BLaER1 treated with 17β-estradiol and CSF1 and Interleukin-3, amounts not matched to agents 10 nM and 100 nM (cell line): ENCODE measurements at regions not wholly inside any gene's neighbourhood (a gene's known extent, or its start where the extent isn't known, plus 50 kb on each side); places are given as distances from the start of the nearest gene placed in this dataset.

Experiments
- H3K27ac ChIP-seq, 11 experiments: shearing (Covaris generic); formaldehyde crosslinking; 2 replicates each; pipeline ENCODE4 v1.8.1; 2022
- H3K27me3 ChIP-seq, 11 experiments: shearing (Covaris generic); formaldehyde crosslinking; 2 replicates each; pipeline ENCODE4 v1.8.1; 2022
- H3K36me3 ChIP-seq, 11 experiments: shearing (Covaris generic); formaldehyde crosslinking; 2 replicates each; pipeline ENCODE4 v1.8.1; 2022
- H3K4me1 ChIP-seq, 10 experiments: shearing (Covaris generic); formaldehyde crosslinking; 2 replicates each; pipeline ENCODE4 v1.8.1; 2022
- H3K4me2 ChIP-seq, 11 experiments: shearing (Covaris generic); formaldehyde crosslinking; 2 replicates each; pipeline ENCODE4 v1.8.1; 2022
- H3K4me3 ChIP-seq, 10 experiments: shearing (Covaris generic); formaldehyde crosslinking; 2 replicates each; pipeline ENCODE4 v1.8.1; 2022
- H3K9ac ChIP-seq, 11 experiments: shearing (Covaris generic); formaldehyde crosslinking; 2 replicates each; pipeline ENCODE4 v1.8.1; 2022
- H3K9me3 ChIP-seq, 11 experiments: shearing (Covaris generic); formaldehyde crosslinking; replicated peaks in 1 of 11; 2 replicates each; pipeline ENCODE4 v1.8.1; 2022
- H4K20me1 ChIP-seq, 11 experiments: shearing (Covaris generic); formaldehyde crosslinking; 2 replicates each; pipeline ENCODE4 v1.8.1; 2022
- Cebpa-rat ChIP-seq, 11 experiments: shearing (Covaris generic); IDR thresholded peaks; 2 replicates each; pipeline ENCODE4 v1.8.1; 2022

- Histone ChIP-seq H3K9ac (no peak overlapping the region), H4K20me1 (no peaks in the 10 kb centered on the region), H3K4me3 (no peak overlapping the region), H3K27ac (no peak overlapping the region), H3K27me3 (no peaks in the 10 kb centered on the region), H3K4me1 (0 out of 20 replicates have a peak, but pooled peaks cover 0 to 4% (median 0%) of the 10 kb centered on the region in 10 experiments), H3K36me3 (no peaks in the 10 kb centered on the region), H3K4me2 (peak overlapping the region in 2 of 11 experiments; percentile 4 to 43; a peak in 2 of 22 replicates), H3K9me3 (no peaks in the 10 kb centered on the region)
- no peak for TF ChIP-seq Cebpa-rat (IDR thresholded peaks at IDR 0.05)
Measured at GRCh38 chr5:93078082-93079038, 502.7 kb downstream of the NR2F1-AS1 start.

- Histone ChIP-seq H3K36me3 (no peaks in the 10 kb centered on the region), H3K4me2 (no peak overlapping the region), H3K27me3 (no peaks in the 10 kb centered on the region), H3K4me1 (0 out of 20 replicates have a peak, but pooled peaks cover 0 to 4% (median 0%) of the 10 kb centered on the region in 10 experiments), H3K9ac (no peak overlapping the region), H3K9me3 (no peaks in the 10 kb centered on the region), H3K27ac (no peak overlapping the region), H3K4me3 (no peak overlapping the region), H4K20me1 (no peaks in the 10 kb centered on the region)
- TF ChIP-seq Cebpa-rat (IDR thresholded peaks at IDR 0.05) = no peak
Measured at GRCh38 chr5:93076566-93076965, 504.5 kb downstream of the NR2F1-AS1 start.

- Histone ChIP-seq H3K36me3 (no peaks in the 10 kb centered on the region), H3K4me2 (no peak overlapping the region), H4K20me1 (no peaks in the 10 kb centered on the region), H3K27me3 (no peaks in the 10 kb centered on the region), H3K4me1 (0 out of 20 replicates have a peak, but pooled peaks cover 0 to 4% (median 0%) of the 10 kb centered on the region in 10 experiments), H3K27ac (no peak overlapping the region), H3K4me3 (no peak overlapping the region), H3K9ac (no peak overlapping the region), H3K9me3 (no peaks in the 10 kb centered on the region)
- no peak for TF ChIP-seq Cebpa-rat (IDR thresholded peaks at IDR 0.05)
Measured at GRCh38 chr5:93076096-93076495, 504.9 kb downstream of the NR2F1-AS1 start.

DNA sequence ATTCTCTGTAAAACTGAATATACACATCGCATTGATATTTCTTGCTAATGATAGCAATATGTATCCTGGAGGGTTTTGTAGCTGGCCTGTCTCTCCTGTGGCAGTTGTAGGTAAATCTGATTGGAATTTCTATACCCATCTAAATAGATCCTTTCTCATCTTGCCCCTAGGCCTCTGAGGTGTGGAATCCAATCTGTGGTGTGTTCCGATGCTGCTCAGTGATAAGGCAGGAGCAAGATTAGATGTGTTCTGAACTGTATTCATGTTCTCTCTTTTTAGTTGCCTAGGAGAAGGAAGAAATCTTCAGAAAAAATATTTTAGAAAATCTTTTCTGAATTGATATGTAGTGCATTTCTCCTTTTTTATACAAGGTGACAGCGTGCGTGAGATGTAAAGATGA is 507.5 kb downstream of the NR2F1-AS1 start:
- no peaks in the 10 kb centered on the region for H4K20me1 ChIP-seq
- TF ChIP-seq Cebpa-rat (IDR thresholded peaks at IDR 0.05) = no peak
- H3K9me3 ChIP-seq = no peaks in the 10 kb centered on the region
- no peak overlapping the region for H3K27ac ChIP-seq
- H3K27me3 ChIP-seq = no peaks in the 10 kb centered on the region
- H3K9ac ChIP-seq = no peak overlapping the region
- H3K4me3 ChIP-seq = no peak overlapping the region
- H3K4me1 ChIP-seq = 0 out of 20 replicates have a peak, but pooled peaks cover 0 to 3% (median 0%) of the 10 kb centered on the region in 10 experiments
- H3K4me2 ChIP-seq = no peak overlapping the region
- no peaks in the 10 kb centered on the region for H3K36me3 ChIP-seq

DNA sequence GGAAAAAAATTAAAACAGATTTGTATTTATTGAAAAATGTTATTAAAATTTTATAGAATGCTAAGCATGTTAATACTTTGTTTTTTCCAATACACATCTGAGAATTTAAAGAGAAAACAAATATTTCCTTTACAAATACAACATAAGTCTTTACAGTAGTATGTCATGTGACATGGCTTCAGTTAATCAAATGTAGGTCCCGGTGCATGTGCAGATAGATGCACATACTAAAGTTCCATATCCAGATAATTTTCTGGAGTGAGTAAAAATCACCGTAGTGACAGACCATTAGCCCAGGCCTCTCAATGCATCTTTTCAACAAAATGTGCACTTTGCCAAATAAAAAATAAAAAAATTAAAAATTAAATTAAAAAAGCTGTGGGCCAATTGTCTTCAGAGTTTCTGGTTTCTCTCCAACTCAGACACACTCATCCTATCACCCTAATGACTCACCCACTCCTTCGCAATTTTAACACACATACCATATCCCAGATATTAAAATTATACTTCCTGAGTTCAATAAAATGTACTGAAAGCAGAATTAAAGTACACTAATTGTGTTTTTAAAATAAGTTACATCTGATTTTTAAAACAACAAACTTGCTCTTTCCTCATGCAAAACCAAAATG is 508.1 kb downstream of the NR2F1-AS1 start:
- Histone ChIP-seq H3K4me1 (no peaks in the 10 kb centered on the region), H3K36me3 (no peaks in the 10 kb centered on the region), H3K27ac (no peak overlapping the region), H3K9me3 (no peaks in the 10 kb centered on the region), H3K4me2 (no peak overlapping the region), H3K9ac (no peak overlapping the region), H4K20me1 (no peaks in the 10 kb centered on the region), H3K4me3 (no peak overlapping the region), H3K27me3 (no peaks in the 10 kb centered on the region)
- TF ChIP-seq Cebpa-rat (IDR thresholded peaks at IDR 0.05) = no peak

DNA sequence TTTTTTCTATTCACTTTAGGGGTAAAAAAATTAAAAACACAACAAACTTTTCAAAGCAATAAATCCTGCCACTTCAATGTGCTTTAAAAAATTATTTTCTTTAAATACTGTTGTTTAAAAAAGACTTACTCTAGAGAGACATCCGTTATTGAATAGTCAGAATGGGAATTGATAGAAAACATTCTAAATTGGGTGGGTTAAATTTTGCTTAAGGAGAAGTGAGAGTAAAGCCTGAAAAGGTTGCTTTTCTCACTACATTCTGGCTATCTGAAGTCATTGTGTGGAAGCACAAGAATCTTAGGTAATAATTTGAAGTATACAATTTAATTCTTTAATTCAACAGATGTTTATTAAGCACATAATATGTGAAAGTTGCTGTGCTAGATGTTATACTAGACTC is 509.3 kb downstream of the NR2F1-AS1 start:
- Histone ChIP-seq H3K9ac (no peak overlapping the region), H3K27me3 (no peaks in the 10 kb centered on the region), H3K36me3 (no peaks in the 10 kb centered on the region), H3K4me2 (no peak overlapping the region), H3K27ac (no peak overlapping the region), H3K4me3 (no peak overlapping the region), H4K20me1 (no peaks in the 10 kb centered on the region), H3K9me3 (no peaks in the 10 kb centered on the region), H3K4me1 (no peaks in the 10 kb centered on the region)
- TF ChIP-seq Cebpa-rat (IDR thresholded peaks at IDR 0.05) = no peak

- Histone ChIP-seq H3K36me3 (no peaks in the 10 kb centered on the region), H4K20me1 (no peaks in the 10 kb centered on the region), H3K27me3 (no peaks in the 10 kb centered on the region), H3K4me3 (no peak overlapping the region), H3K4me1 (no peaks in the 10 kb centered on the region), H3K9me3 (no peaks in the 10 kb centered on the region), H3K4me2 (no peak overlapping the region), H3K27ac (no peak overlapping the region), H3K9ac (no peak overlapping the region)
- no peak for TF ChIP-seq Cebpa-rat (IDR thresholded peaks at IDR 0.05)
Measured at GRCh38 chr5:93070938-93071337, 510.1 kb downstream of the NR2F1-AS1 start.

GRCh38 chr5:93069276-93069675 is 511.7 kb downstream of the NR2F1-AS1 start:
- no peak overlapping the region for H3K4me2 ChIP-seq
- no peaks in the 10 kb centered on the region for H3K4me1 ChIP-seq
- H3K4me3 ChIP-seq = no peak overlapping the region
- no peak overlapping the region for H3K9ac ChIP-seq
- 0 out of 22 replicates have a peak, but pooled peaks of 1 of the 11 experiments have one; percentile 14 for TF ChIP-seq Cebpa-rat (IDR thresholded peaks at IDR 0.05)
- no peaks in the 10 kb centered on the region for H3K9me3 ChIP-seq
- no peaks in the 10 kb centered on the region for H3K36me3 ChIP-seq
- H3K27me3 ChIP-seq = no peaks in the 10 kb centered on the region
- no peaks in the 10 kb centered on the region for H4K20me1 ChIP-seq
- H3K27ac ChIP-seq = no peak overlapping the region

- Histone ChIP-seq H3K4me2 (no peak overlapping the region), H3K27ac (no peak overlapping the region), H3K9ac (no peak overlapping the region), H3K4me3 (no peak overlapping the region), H3K27me3 (no peaks in the 10 kb centered on the region), H3K9me3 (no peaks in the 10 kb centered on the region), H3K4me1 (no peaks in the 10 kb centered on the region), H3K36me3 (no peaks in the 10 kb centered on the region), H4K20me1 (no peaks in the 10 kb centered on the region)
- TF ChIP-seq Cebpa-rat (IDR thresholded peaks at IDR 0.05) = no peak
Measured at GRCh38 chr5:93062548-93062947, 518.5 kb downstream of the NR2F1-AS1 start.
